ENCODE measurements at regions not wholly inside any gene's neighbourhood (a gene's known extent, or its start where the extent isn't known, plus 50 kb on each side); places are given as distances from the start of the nearest gene placed in this dataset.

GRCh38 chr13:22538400-22538799 is 642.4 kb upstream of the SGCG start:
- TF ChIP-seq POLR2AphosphoS5 (IDR thresholded peaks at IDR 0.05; ENCODE audit: low read depth, low read length), result no peak
- TF ChIP-seq TAF1 (IDR thresholded peaks at IDR 0.05; ENCODE audit: borderline replicate concordance, insufficient read depth, low read length), result no peak
